ENCODE measurements at regions not wholly inside any gene's neighbourhood (a gene's known extent, or its start where the extent isn't known, plus 50 kb on each side); places are given as distances from the start of the nearest gene placed in this dataset.

GRCh38 chr13:37407156-37407555, 191.4 kb downstream of the POSTN start:
- ATAC-seq: no peak
- no peaks in the 10 kb centered on the region for H3K27me3 ChIP-seq (ENCODE audit: insufficient read depth, low read length)
- no peak overlapping the region for H3K4me3 ChIP-seq (replicated peaks in 1 of 2; ENCODE audit: low read depth in 1 of 2, low read length in 2 of 2)

More at GRCh38 chr13:37407156-37407555, 191.4 kb downstream of the POSTN start:
- Histone ChIP-seq H3K4me2 (ENCODE audit: low read length) (no peak overlapping the region), H3K9me2 (ENCODE audit: insufficient read depth) (no peaks in the 10 kb centered on the region), H2AFZ (ENCODE audit: low read depth, low read length, poor library complexity, severe bottlenecking) (no peak overlapping the region), H4K20me1 (ENCODE audit: insufficient read depth) (no peaks in the 10 kb centered on the region), H3K9ac (ENCODE audit: low read length) (no peak overlapping the region), H3K36me3 (ENCODE audit: control insufficient read depth in 1 of 2, insufficient read depth in 2 of 2, low read length in 2 of 2) (no peaks in the 10 kb centered on the region), H3K4me1 (ENCODE audit: control insufficient read depth in 1 of 2, insufficient read depth in 2 of 2, low read length in 2 of 2) (no peaks in the 10 kb centered on the region), H3K79me2 (ENCODE audit: insufficient read depth, low read length) (no peaks in the 10 kb centered on the region), H3K27ac (ENCODE audit: low read depth, low read length) (no peak overlapping the region), H3K9me3 (ENCODE audit: control insufficient read depth in 1 of 2, insufficient read depth in 1 of 2, low read depth in 1 of 2, low read length in 2 of 2) (peaks cover 6 to 17% of the 10 kb centered on the region in 2 experiments; a peak in 2 of 4 replicates)
- ChIA-PET POLR2A (no interaction called here), RAD21 (ENCODE audit: low non-redundant PET in 1 of 2, low total read pairs in 2 of 2, uncharacterized antibody in 2 of 2, unreplicated experiment in 2 of 2) (no interaction called here), CTCF (no interaction called here)
- intact Hi-C loops (cut with micrococcal nuclease): no loop called here
- TF ChIP-seq JUND (IDR thresholded peaks at IDR 0.05) (no peak), SIN3A (IDR thresholded peaks at IDR 0.05; ENCODE audit: low read depth) (no peak), POLR2A (IDR thresholded peaks at IDR 0.05; ENCODE audit: borderline replicate concordance, extremely low read depth, insufficient read depth, insufficient read length) (no peak), MAX (IDR thresholded peaks at IDR 0.05) (no peak), ZBTB33 (IDR thresholded peaks at IDR 0.05; ENCODE audit: extremely low read depth, insufficient replicate concordance, low read length) (no peak), ELF1 (IDR thresholded peaks at IDR 0.05; ENCODE audit: borderline replicate concordance, low read depth) (no peak), SRF (IDR thresholded peaks at IDR 0.05; ENCODE audit: low read depth) (no peak), FOSL1 (IDR thresholded peaks at IDR 0.05; ENCODE audit: low read depth) (no peak), CTCF (IDR thresholded peaks at IDR 0.05 in 2 of 3, conservative IDR thresholded peaks at IDR 0.05 in 1 of 3; ENCODE audit: borderline replicate concordance in 1 of 3, insufficient read depth in 1 of 3, low read depth in 2 of 3, low read length in 2 of 3) (no peak), REST (IDR thresholded peaks at IDR 0.05; ENCODE audit: low read depth) (no peak), CEBPB (IDR thresholded peaks at IDR 0.05; ENCODE audit: low read depth) (no peak), POLR2AphosphoS5 (IDR thresholded peaks at IDR 0.05; ENCODE audit: low read depth, low read length) (no peak), CBX3 (IDR thresholded peaks at IDR 0.05; ENCODE audit: low read depth) (no peak), YY1 (IDR thresholded peaks at IDR 0.05; ENCODE audit: extremely low read depth, insufficient replicate concordance, low read depth, low read length) (no peak), EZH2phosphoT487 (IDR thresholded peaks at IDR 0.05; ENCODE audit: borderline replicate concordance) (no peak)
- no peak for DNase-seq (ENCODE audit: low read depth, low spot score)
- BruUV-seq (replicated peaks): no TSS peak

Data from HCT116 (cell line).